Esophagus muscularis mucosa (tissue), 4 donors: ENCODE measurements at regions not wholly inside any gene's neighbourhood (a gene's known extent, or its start where the extent isn't known, plus 50 kb on each side); places are given as distances from the start of the nearest gene placed in this dataset.

Source experiments
- DNase-seq: peaks from one replicate; pipeline ENCODE4 v3.0.0-alpha.2; 2017; ENCODE audit errors: extremely low spot score
- H3K27ac ChIP-seq, 4 donors: fragments of 200-600 bp; sonication (generic); replicated peaks in 1 of 4; 1 replicate in 3 of 4; 2 replicates in 1 of 4; pipeline ENCODE4 v1.5.1; 2016 to 2019; ENCODE audit warnings: mild to moderate bottlenecking in 1 of 4
- H3K27me3 ChIP-seq, 4 donors: fragments of 200-600 bp; sonication (generic); one replicate each; pipeline versions ENCODE4 v1.5.1 to v1.6.0; 2016 to 2019
- H3K36me3 ChIP-seq, 4 donors: fragments of 200-600 bp; sonication (generic); one replicate each; pipeline ENCODE4 v1.5.1; 2016 to 2019
- H3K4me1 ChIP-seq, 4 donors: fragments of 200-600 bp; sonication (generic); one replicate each; pipeline ENCODE4 v1.5.1; 2016 to 2019
- H3K4me3 ChIP-seq, 4 donors: fragments of 200-600 bp; sonication (generic); 1 replicate in 2 of 4; 2 replicates in 2 of 4; pipeline ENCODE4 v1.5.1; 2016 to 2019; ENCODE audit warnings: mild to moderate bottlenecking in 4 of 4, moderate library complexity in 1 of 4
- H3K9me3 ChIP-seq, 4 donors: fragments of 200-600 bp; sonication (generic); 1 replicate in 3 of 4; 2 replicates in 1 of 4; pipeline ENCODE4 v1.5.1; 2016 to 2019
- EP300 ChIP-seq: sonication (generic); formaldehyde crosslinking; IDR thresholded peaks from one replicate; pipeline ENCODE4 v1.6.1; 2017; ENCODE audit warnings: antibody characterized with exemption
- POLR2A ChIP-seq: fragments of 450-650 bp; IDR thresholded peaks from one replicate; pipeline ENCODE4 v1.6.1; 2017; ENCODE audit warnings: antibody characterized with exemption, moderate library complexity, mild to moderate bottlenecking, low read depth
- POLR2AphosphoS5 ChIP-seq, 2 donors: sonication (generic); formaldehyde crosslinking; IDR thresholded peaks; one replicate each; pipeline ENCODE4 v1.6.1; 2017; ENCODE audit warnings: antibody characterized with exemption in 2 of 2
- WGBS: methylation state at CpG from one replicate; pipeline ENCODE4 v1.1.5; 2018; 5-methylcytosine and 5-hydroxymethylcytosine counted together
- intact Hi-C: fragments of 100-400 bp; cut with DNase I; formaldehyde crosslinking; loops from one replicate; pipeline ENCODE4 v1.15.1; 2023
- TF ChIP-seq, protein P1 (sequence below), 3 experiments: fragments of 200-600 bp in 2 of 3; fragments of 450-650 bp in 1 of 3; sonication (generic) in 2 of 3; IDR thresholded peaks; one replicate each; pipeline ENCODE4 v1.5.1; 2017 to 2019; ENCODE audit warnings: antibody characterized with exemption in 3 of 3, mild to moderate bottlenecking in 2 of 3, moderate library complexity in 1 of 3

DNA sequence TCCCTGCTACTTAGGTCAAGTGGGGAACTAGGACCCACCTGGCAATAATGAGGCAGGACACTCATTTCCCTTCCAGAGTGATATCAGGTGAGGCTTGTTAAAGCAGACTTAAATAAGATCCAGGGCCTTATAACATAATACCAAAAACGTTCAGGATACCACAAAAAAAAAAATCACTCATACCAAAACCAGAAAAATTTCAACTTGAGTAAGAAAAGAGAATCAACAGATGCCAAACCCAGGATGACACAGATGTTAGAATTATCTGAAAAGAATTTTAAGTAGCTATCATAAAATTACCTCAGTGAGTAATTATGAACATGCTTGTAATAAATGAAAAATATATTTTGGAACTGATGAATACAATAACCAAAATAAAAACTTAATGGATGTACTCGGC, 255.6 kb upstream of the OSR1 start:
- intact Hi-C loops: no loop called here
- Histone ChIP-seq H3K27me3 (no peaks in the 10 kb centered on the region), H3K36me3 (no peaks in the 10 kb centered on the region), H3K9me3 (peaks cover 0 to 30% (median 14%) of the 10 kb centered on the region in 4 donors), H3K4me3 (no peak overlapping the region), H3K4me1 (no peaks in the 10 kb centered on the region), H3K27ac (no peak overlapping the region)
- TF ChIP-seq, protein P1, sequence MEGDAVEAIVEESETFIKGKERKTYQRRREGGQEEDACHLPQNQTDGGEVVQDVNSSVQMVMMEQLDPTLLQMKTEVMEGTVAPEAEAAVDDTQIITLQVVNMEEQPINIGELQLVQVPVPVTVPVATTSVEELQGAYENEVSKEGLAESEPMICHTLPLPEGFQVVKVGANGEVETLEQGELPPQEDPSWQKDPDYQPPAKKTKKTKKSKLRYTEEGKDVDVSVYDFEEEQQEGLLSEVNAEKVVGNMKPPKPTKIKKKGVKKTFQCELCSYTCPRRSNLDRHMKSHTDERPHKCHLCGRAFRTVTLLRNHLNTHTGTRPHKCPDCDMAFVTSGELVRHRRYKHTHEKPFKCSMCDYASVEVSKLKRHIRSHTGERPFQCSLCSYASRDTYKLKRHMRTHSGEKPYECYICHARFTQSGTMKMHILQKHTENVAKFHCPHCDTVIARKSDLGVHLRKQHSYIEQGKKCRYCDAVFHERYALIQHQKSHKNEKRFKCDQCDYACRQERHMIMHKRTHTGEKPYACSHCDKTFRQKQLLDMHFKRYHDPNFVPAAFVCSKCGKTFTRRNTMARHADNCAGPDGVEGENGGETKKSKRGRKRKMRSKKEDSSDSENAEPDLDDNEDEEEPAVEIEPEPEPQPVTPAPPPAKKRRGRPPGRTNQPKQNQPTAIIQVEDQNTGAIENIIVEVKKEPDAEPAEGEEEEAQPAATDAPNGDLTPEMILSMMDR (IDR thresholded peaks at IDR 0.05): no peak
- TF ChIP-seq POLR2AphosphoS5 (IDR thresholded peaks at IDR 0.05) (no peak), POLR2A (no peak), EP300 (no peak)
- DNase-seq: no peak
- 56% methylated on average over 2 of the region's 2 CpGs for WGBS

DNA sequence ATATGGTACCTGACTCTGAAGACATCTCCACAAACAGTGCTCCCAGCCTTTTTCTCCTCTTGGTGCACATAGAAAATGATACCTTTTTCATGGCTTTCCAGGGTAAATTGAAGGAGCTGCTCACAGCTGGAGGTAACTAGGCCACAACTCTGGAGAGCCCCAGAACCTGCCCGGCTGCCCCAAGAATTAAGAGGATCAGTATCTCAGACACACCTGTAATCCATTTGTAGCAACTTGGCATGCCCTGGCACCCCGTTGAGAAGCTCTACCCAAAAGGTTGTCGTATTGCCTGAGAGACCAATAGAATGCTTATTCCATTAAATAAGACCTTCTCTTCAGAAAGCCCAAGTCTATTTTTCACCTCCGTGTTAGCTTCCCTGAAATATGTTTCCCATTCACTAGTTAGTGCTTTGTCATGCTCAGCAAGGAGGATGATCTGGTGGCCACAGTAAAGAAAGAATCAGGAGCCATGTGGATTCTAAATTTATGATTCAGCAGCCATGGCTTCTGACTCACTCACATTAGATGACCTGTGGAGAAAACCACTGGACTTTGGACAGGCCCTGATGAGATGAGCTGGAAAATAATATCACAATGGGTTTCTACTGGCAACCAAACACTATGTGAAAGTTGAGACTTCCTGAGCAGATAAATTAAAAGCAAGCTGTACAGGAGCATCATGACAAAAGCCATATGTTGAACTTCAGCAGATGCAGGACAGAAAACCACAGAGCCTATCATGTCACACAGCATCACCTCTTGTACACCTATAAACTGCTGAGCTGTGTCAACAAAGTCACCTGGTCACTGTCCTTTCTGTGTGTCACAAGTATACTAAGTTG, 253.3 kb upstream of the OSR1 start:
- Histone ChIP-seq H3K4me3 (no peak overlapping the region), H3K27ac (no peak overlapping the region), H3K9me3 (peaks cover 0 to 10% (median 4%) of the 10 kb centered on the region in 4 donors), H3K27me3 (no peaks in the 10 kb centered on the region), H3K36me3 (no peaks in the 10 kb centered on the region), H3K4me1 (no peaks in the 10 kb centered on the region)
- no peak for TF ChIP-seq POLR2A
- TF ChIP-seq, protein P1 (IDR thresholded peaks at IDR 0.05): no peak
- no peak for TF ChIP-seq EP300
- TF ChIP-seq POLR2AphosphoS5 (IDR thresholded peaks at IDR 0.05): no peak
- DNase-seq: no peak
- 94% methylated on average over 4 of the region's 4 CpGs for WGBS
- intact Hi-C loops: no loop called here

DNA sequence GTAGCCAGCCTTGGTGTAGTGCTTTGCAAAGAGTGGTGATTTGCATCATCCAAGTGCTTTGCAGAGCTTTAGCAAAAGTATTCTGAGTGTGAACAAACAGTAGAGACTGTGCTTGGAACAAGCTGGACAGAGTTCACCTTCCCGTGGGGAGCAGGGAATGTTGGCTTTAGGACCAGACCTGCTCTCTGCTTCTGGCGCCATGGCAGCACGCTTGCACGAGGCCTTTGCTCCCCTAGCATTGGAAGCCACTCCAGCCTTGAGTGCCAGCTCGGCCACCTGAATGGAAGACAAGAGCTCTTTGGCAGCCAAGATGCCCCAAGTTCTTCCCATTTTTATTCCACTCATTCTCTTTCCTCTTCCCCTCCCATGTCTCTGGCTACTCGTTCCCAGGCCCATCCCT, 250.8 kb upstream of the OSR1 start:
- WGBS: 81% methylated on average over 6 of the region's 6 CpGs

DNA sequence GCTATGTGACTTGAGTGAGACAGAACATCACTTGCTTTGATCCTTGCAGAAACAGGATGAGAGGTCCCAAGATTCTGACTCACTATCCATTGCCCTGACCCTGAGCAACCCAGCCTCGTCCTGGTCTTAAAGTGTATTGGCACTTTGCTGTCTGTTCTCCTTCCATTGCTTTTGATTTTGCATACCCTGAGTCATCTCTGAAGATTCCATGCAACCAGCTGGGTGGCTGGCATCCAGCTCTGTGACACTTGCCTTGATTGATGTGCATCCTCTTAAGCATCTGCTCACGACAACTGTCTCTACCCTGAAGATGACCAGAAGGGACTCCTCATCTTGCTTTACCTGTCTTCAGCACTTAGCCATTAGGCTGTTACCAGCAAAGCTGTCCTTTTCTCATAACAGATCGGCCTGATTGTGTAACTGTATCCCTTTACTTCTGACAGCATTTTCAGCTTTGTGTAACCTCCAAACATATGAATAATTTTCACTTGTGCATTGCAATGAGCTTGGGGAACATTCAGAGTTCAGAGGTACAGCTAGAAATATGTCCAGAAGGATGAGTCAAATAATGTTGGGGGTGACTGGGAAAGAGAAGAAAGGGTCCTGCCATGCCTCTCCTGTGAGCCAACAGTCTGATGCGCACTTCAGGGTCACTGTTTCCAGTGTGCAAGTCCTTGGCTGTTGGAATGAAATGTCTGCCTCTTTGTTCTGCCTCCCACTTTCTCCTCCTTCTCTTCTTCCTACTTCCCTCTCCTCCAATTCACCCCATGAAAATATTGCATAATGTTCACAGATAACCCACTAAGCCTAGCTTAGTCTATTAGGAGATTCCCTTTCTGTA, 249.7 kb upstream of the OSR1 start:
- H3K36me3 ChIP-seq: no peaks in the 10 kb centered on the region
- H3K27ac ChIP-seq: no peak overlapping the region
- TF ChIP-seq, protein P1 (IDR thresholded peaks at IDR 0.05): no peak
- TF ChIP-seq POLR2AphosphoS5 (IDR thresholded peaks at IDR 0.05): peak; percentile 9 to 26
- 50% methylated on average over 4 of the region's 4 CpGs for WGBS
- H3K4me3 ChIP-seq: no peak overlapping the region
- H3K9me3 ChIP-seq: no peaks in the 10 kb centered on the region
- no peaks in the 10 kb centered on the region for H3K4me1 ChIP-seq
- intact Hi-C loops: no loop called here
- no peak for DNase-seq
- no peaks in the 10 kb centered on the region for H3K27me3 ChIP-seq

More for the DNA sequence above, 250.8 kb upstream of the OSR1 start:
- no peaks in the 10 kb centered on the region for H3K36me3 ChIP-seq
- no peak overlapping the region for H3K4me3 ChIP-seq
- DNase-seq: no peak
- TF ChIP-seq POLR2A (no peak), POLR2AphosphoS5 (IDR thresholded peaks at IDR 0.05) (no peak), EP300 (no peak)
- TF ChIP-seq, protein P1 (IDR thresholded peaks at IDR 0.05): no peak
- H3K4me1 ChIP-seq: no peaks in the 10 kb centered on the region
- H3K27me3 ChIP-seq: no peaks in the 10 kb centered on the region
- H3K27ac ChIP-seq: no peak overlapping the region
- no peaks in the 10 kb centered on the region for H3K9me3 ChIP-seq
- intact Hi-C loops: no loop called here
